Bronchial epithelial cell (primary cell): ENCODE measurements at regions not wholly inside any gene's neighbourhood (a gene's known extent, or its start where the extent isn't known, plus 50 kb on each side); places are given as distances from the start of the nearest gene placed in this dataset.

ENCODE experiments used
- DNase-seq: peaks from one replicate; pipeline ENCODE4 v3.0.0-alpha.2; 2010; ENCODE audit warnings: low read depth
- FAIRE-seq: peaks from 2 replicates; lab custom pipeline; 2011; peaks lifted over from hg19 to GRCh38; lab: Jason Lieb, UNC
- H3K27me3 ChIP-seq: 2 replicates; pipeline ENCODE4 v1.5.1; 2011; ENCODE audit warnings: low read length; ENCODE audit not compliant: control insufficient read depth, insufficient read depth
- H3K36me3 ChIP-seq: 2 replicates; pipeline ENCODE4 v1.5.1; 2011; ENCODE audit warnings: low read length; ENCODE audit not compliant: control insufficient read depth, insufficient read depth
- H3K4me3 ChIP-seq: 2 replicates; pipeline ENCODE4 v1.5.1; 2011; ENCODE audit warnings: mild to moderate bottlenecking, low read depth, low read length, control low read depth
- CTCF ChIP-seq: IDR thresholded peaks from 2 replicates; pipeline ENCODE4 v1.5.1; 2011; ENCODE audit warnings: mild to moderate bottlenecking, moderate library complexity, low read length, control low read depth, inconsistent platforms; ENCODE audit not compliant: insufficient read depth, severe bottlenecking

GRCh38 chr4:1561286-1561990, 122.7 kb downstream of the FAM53A start:
- FAIRE-seq (no peak), DNase-seq (no peak)
- Histone ChIP-seq H3K27me3 (no peaks in the 10 kb centered on the region), H3K4me3 (no peak overlapping the region), H3K36me3 (no peaks in the 10 kb centered on the region)
- TF ChIP-seq CTCF = no peak

- FAIRE-seq = no peak
Observed at GRCh38 chr4:1559896-1560650, 124.0 kb downstream of the FAM53A start.

GRCh38 chr4:1558205-1558604, 125.9 kb downstream of the FAM53A start:
- no peak for TF ChIP-seq CTCF
- Histone ChIP-seq H3K36me3 (no peaks in the 10 kb centered on the region), H3K4me3 (no peak overlapping the region), H3K27me3 (no peaks in the 10 kb centered on the region)
- DNase-seq = no peak
- FAIRE-seq = no peak

More at GRCh38 chr4:1559896-1560650, 124.0 kb downstream of the FAM53A start:
- Histone ChIP-seq H3K36me3 (no peaks in the 10 kb centered on the region), H3K4me3 (no peak overlapping the region), H3K27me3 (no peaks in the 10 kb centered on the region)
- no peak for DNase-seq
- no peak for TF ChIP-seq CTCF

- H3K36me3 ChIP-seq = no peaks in the 10 kb centered on the region
- no peaks in the 10 kb centered on the region for H3K27me3 ChIP-seq
- no peak overlapping the region for H3K4me3 ChIP-seq
- TF ChIP-seq CTCF = no peak
- FAIRE-seq (no peak), DNase-seq (no peak)
Observed at GRCh38 chr4:1557221-1557597, 126.9 kb downstream of the FAM53A start.

- no peaks in the 10 kb centered on the region for H3K36me3 ChIP-seq
- TF ChIP-seq CTCF = no peak
- no peak for DNase-seq
- no peak overlapping the region for H3K4me3 ChIP-seq
- no peaks in the 10 kb centered on the region for H3K27me3 ChIP-seq
- FAIRE-seq = no peak
Observed at GRCh38 chr4:1556541-1557220, 127.4 kb downstream of the FAM53A start.
